CD4-positive, alpha-beta T cell (primary cell): ENCODE measurements at regions not wholly inside any gene's neighbourhood (a gene's known extent, or its start where the extent isn't known, plus 50 kb on each side); places are given as distances from the start of the nearest gene placed in this dataset.

ENCODE experiments used
- ATAC-seq: fragments of 200-7000 bp; cut with Tn5 transposase; one replicate; pipeline ENCODE4 v1.10.0; 2022; ENCODE audit warnings: mild to moderate bottlenecking; ENCODE audit not compliant: poor library complexity
- CTCF ChIA-PET: fragments of 350-600 bp; sonication (Branson Sonifier 250); formaldehyde crosslinking; loops from one replicate; lab custom pipeline; 2021; ENCODE audit warnings: antibody characterized with exemption, inconsistent platforms; lab: Charles Lee
- POLR2A ChIA-PET: fragments of 350-600 bp; sonication (Branson Sonifier 250); formaldehyde crosslinking; loops from one replicate; lab custom pipeline; 2021; ENCODE audit warnings: antibody characterized with exemption, inconsistent platforms; lab: Charles Lee
- DNase-seq, 14 experiments: peaks; one replicate each; pipeline ENCODE4 v3.0.0-alpha.2; 2013 to 2020; ENCODE audit warnings: mixed read lengths in 2 of 14
- H3K27ac ChIP-seq, 2 donors: one replicate each; pipeline versions ENCODE4 v1.5.1 to v1.7.0; 2013; ENCODE audit warnings: low read length in 2 of 2, low read depth in 1 of 2, mild to moderate bottlenecking in 1 of 2
- H3K27me3 ChIP-seq, 2 experiments: 1 replicate in 1 of 2; 2 replicates in 1 of 2; pipeline versions ENCODE4 v1.6.1 to v1.7.0; 2013; ENCODE audit warnings: low read length in 2 of 2, control low read depth in 1 of 2, mild to moderate bottlenecking in 1 of 2, moderate library complexity in 1 of 2; ENCODE audit not compliant: insufficient read depth in 2 of 2, control insufficient read depth in 1 of 2
- H3K36me3 ChIP-seq: one replicate; pipeline ENCODE4 v1.6.1; 2013; ENCODE audit warnings: low read length, control low read depth; ENCODE audit not compliant: insufficient read depth
- H3K4me1 ChIP-seq: one replicate; pipeline ENCODE4 v1.6.1; 2013; ENCODE audit warnings: low read length, control low read depth; ENCODE audit not compliant: insufficient read depth
- H3K4me3 ChIP-seq: one replicate; pipeline ENCODE4 v1.5.1; 2013; ENCODE audit warnings: mild to moderate bottlenecking, low read length, moderate library complexity
- H3K9me3 ChIP-seq, 2 experiments: 1 replicate in 1 of 2; 2 replicates in 1 of 2; pipeline versions ENCODE4 v1.6.1 to v1.7.0; 2013; ENCODE audit warnings: low read length in 2 of 2, mild to moderate bottlenecking in 2 of 2, control low read depth in 1 of 2, moderate library complexity in 1 of 2; ENCODE audit not compliant: control insufficient read depth in 1 of 2, insufficient read depth in 1 of 2
- H3K27ac Mint-ChIP-seq: one replicate; pipeline ENCODE4 v1.8.0; 2020; ENCODE audit warnings: mixed read lengths
- H3K27me3 Mint-ChIP-seq: one replicate; pipeline ENCODE4 v1.8.0; 2021; ENCODE audit warnings: mixed read lengths
- H3K36me3 Mint-ChIP-seq: one replicate; pipeline ENCODE4 v1.8.0; 2021; ENCODE audit warnings: low read depth, mixed read lengths
- H3K4me1 Mint-ChIP-seq: one replicate; pipeline ENCODE4 v1.8.0; 2021; ENCODE audit warnings: low read depth, mixed read lengths
- H3K4me3 Mint-ChIP-seq: one replicate; pipeline ENCODE4 v1.8.0; 2020; ENCODE audit warnings: mild to moderate bottlenecking, mixed read lengths
- H3K9me3 Mint-ChIP-seq: one replicate; pipeline ENCODE4 v1.8.0; 2020; ENCODE audit warnings: mixed read lengths
- CTCF ChIP-seq: fragments of 200-600 bp; IDR thresholded peaks from one replicate; pipeline ENCODE4 v1.8.0; 2022; ENCODE audit warnings: antibody characterized with exemption, mild to moderate bottlenecking
- intact Hi-C, 2 experiments: fragments of 100-400 bp; cut with DNase I in 1 of 2; cut with micrococcal nuclease in 1 of 2; formaldehyde crosslinking; loops; one replicate each; pipeline versions ENCODE4 v1.15.1 to v1.9.0; 2023 to 2025; cut with DNase I, micrococcal nuclease

- no peak overlapping the region for H3K4me3 ChIP-seq
- H3K4me1 Mint-ChIP-seq = no peaks in the 10 kb centered on the region
- intact Hi-C loops = no loop called here
- no peak for DNase-seq
- ChIA-PET POLR2A (no interaction called here), CTCF (no interaction called here)
- H3K27me3 Mint-ChIP-seq = no peaks in the 10 kb centered on the region
- H3K27ac ChIP-seq = no peak overlapping the region
- H3K36me3 ChIP-seq = no peaks in the 10 kb centered on the region
- ATAC-seq = no peak
- H3K27ac Mint-ChIP-seq = no peak overlapping the region
- no peaks in the 10 kb centered on the region for H3K36me3 Mint-ChIP-seq
- no peak overlapping the region for H3K4me3 Mint-ChIP-seq
- no peak for TF ChIP-seq CTCF
- H3K27me3 ChIP-seq = no peaks in the 10 kb centered on the region
- no peaks in the 10 kb centered on the region for H3K4me1 ChIP-seq
- no peaks in the 10 kb centered on the region for H3K9me3 ChIP-seq
- H3K9me3 Mint-ChIP-seq = peaks cover 2% of the 10 kb centered on the region
Observed at GRCh38 chr3:168322941-168323340, 227.2 kb upstream of the GOLIM4 start.

GRCh38 chr3:168314166-168314565 lies 218.4 kb upstream of the GOLIM4 start:
- ChIA-PET CTCF (no interaction called here), POLR2A (no interaction called here)
- Mint-ChIP-seq H3K4me3 (no peak overlapping the region), H3K27me3 (no peaks in the 10 kb centered on the region), H3K9me3 (no peaks in the 10 kb centered on the region), H3K4me1 (no peaks in the 10 kb centered on the region), H3K36me3 (no peaks in the 10 kb centered on the region), H3K27ac (no peak overlapping the region)
- H3K36me3 ChIP-seq = no peaks in the 10 kb centered on the region
- intact Hi-C loops = no loop called here
- H3K27me3 ChIP-seq = no peaks in the 10 kb centered on the region
- H3K9me3 ChIP-seq = peaks cover 0 to 4% of the 10 kb centered on the region in 2 experiments
- no peak overlapping the region for H3K4me3 ChIP-seq
- no peak for TF ChIP-seq CTCF
- no peaks in the 10 kb centered on the region for H3K4me1 ChIP-seq
- DNase-seq = no peak
- H3K27ac ChIP-seq = no peak overlapping the region
- ATAC-seq = no peak

- ChIA-PET POLR2A (no interaction called here), CTCF (interaction anchor here (0.7 kb wide), 1 partner anchor 55 kb away, joined by 3 read pairs; no protein-coding TSS in a partner anchor)
- ATAC-seq (no peak), DNase-seq (no peak)
- no peak for TF ChIP-seq CTCF
- Histone ChIP-seq H3K9me3 (peaks cover 0 to 4% of the 10 kb centered on the region in 2 experiments), H3K36me3 (no peaks in the 10 kb centered on the region), H3K4me3 (no peak overlapping the region), H3K27ac (no peak overlapping the region), H3K4me1 (no peaks in the 10 kb centered on the region), H3K27me3 (no peaks in the 10 kb centered on the region)
- Mint-ChIP-seq H3K27ac (no peak overlapping the region), H3K27me3 (no peaks in the 10 kb centered on the region), H3K36me3 (no peaks in the 10 kb centered on the region), H3K4me3 (no peak overlapping the region), H3K4me1 (no peaks in the 10 kb centered on the region), H3K9me3 (no peaks in the 10 kb centered on the region)
- intact Hi-C loops = no loop called here
Observed at GRCh38 chr3:168312984-168313383, 217.3 kb upstream of the GOLIM4 start.
